ENCODE measurements at regions not wholly inside any gene's neighbourhood (a gene's known extent, or its start where the extent isn't known, plus 50 kb on each side); places are given as distances from the start of the nearest gene placed in this dataset.

- TF ChIP-seq EP300 (IDR thresholded peaks at IDR 0.05; ENCODE audit: borderline replicate concordance), result no peak
- no peak for TF ChIP-seq TAF1 (IDR thresholded peaks at IDR 0.05; ENCODE audit: low read depth)
- no peak for TF ChIP-seq USF1 (IDR thresholded peaks at IDR 0.05)
- no peak for TF ChIP-seq TEAD4 (IDR thresholded peaks at IDR 0.05)
- no peak for TF ChIP-seq REST (IDR thresholded peaks at IDR 0.05; ENCODE audit: low read depth)
- no peak for TF ChIP-seq CEBPB (IDR thresholded peaks at IDR 0.05)
- no peak for TF ChIP-seq TCF12 (IDR thresholded peaks at IDR 0.05; ENCODE audit: low read depth)
- TF ChIP-seq ZBTB7A (IDR thresholded peaks at IDR 0.05; ENCODE audit: low read depth), result no peak
- TF ChIP-seq EGR1 (IDR thresholded peaks at IDR 0.05), result no peak
- no peak for TF ChIP-seq RAD21 (IDR thresholded peaks at IDR 0.05; ENCODE audit: low read depth)
- TF ChIP-seq YY1 (IDR thresholded peaks at IDR 0.05; ENCODE audit: low read depth), result no peak
- TF ChIP-seq MAX (IDR thresholded peaks at IDR 0.05), result no peak
- TF ChIP-seq CREB1 (IDR thresholded peaks at IDR 0.05; ENCODE audit: low read depth), result no peak
- TF ChIP-seq NFIC (IDR thresholded peaks at IDR 0.05), result no peak
- no peak for TF ChIP-seq FOXM1 (IDR thresholded peaks at IDR 0.05; ENCODE audit: borderline replicate concordance, low read depth)
Observed at GRCh38 chr10:21197838-21198237, 300.7 kb upstream of the NEBL start.

- TF ChIP-seq CREB1 (IDR thresholded peaks at IDR 0.05; ENCODE audit: low read depth) (no peak), REST (IDR thresholded peaks at IDR 0.05; ENCODE audit: low read depth) (no peak), EP300 (IDR thresholded peaks at IDR 0.05; ENCODE audit: borderline replicate concordance) (no peak), FOXM1 (IDR thresholded peaks at IDR 0.05; ENCODE audit: borderline replicate concordance, low read depth) (no peak), ZBTB7A (IDR thresholded peaks at IDR 0.05; ENCODE audit: low read depth) (no peak), TEAD4 (IDR thresholded peaks at IDR 0.05) (no peak), EGR1 (IDR thresholded peaks at IDR 0.05) (no peak), MAX (IDR thresholded peaks at IDR 0.05) (no peak), NFIC (IDR thresholded peaks at IDR 0.05) (no peak), RAD21 (IDR thresholded peaks at IDR 0.05; ENCODE audit: low read depth) (no peak), TAF1 (IDR thresholded peaks at IDR 0.05; ENCODE audit: low read depth) (no peak), YY1 (IDR thresholded peaks at IDR 0.05; ENCODE audit: low read depth) (no peak), TCF12 (IDR thresholded peaks at IDR 0.05; ENCODE audit: low read depth) (no peak), CEBPB (IDR thresholded peaks at IDR 0.05) (no peak), USF1 (IDR thresholded peaks at IDR 0.05) (no peak)
Observed at GRCh38 chr10:21196822-21197395, 299.8 kb upstream of the NEBL start.

- no peak for TF ChIP-seq CREB1 (IDR thresholded peaks at IDR 0.05; ENCODE audit: low read depth)
- TF ChIP-seq RAD21 (IDR thresholded peaks at IDR 0.05; ENCODE audit: low read depth), result no peak
- no peak for TF ChIP-seq EP300 (IDR thresholded peaks at IDR 0.05; ENCODE audit: borderline replicate concordance)
- TF ChIP-seq MAX (IDR thresholded peaks at IDR 0.05), result no peak
- TF ChIP-seq CEBPB (IDR thresholded peaks at IDR 0.05), result peak; percentile 73
- TF ChIP-seq ZBTB7A (IDR thresholded peaks at IDR 0.05; ENCODE audit: low read depth), result no peak
- TF ChIP-seq NFIC (IDR thresholded peaks at IDR 0.05), result peak; percentile 70
- no peak for TF ChIP-seq REST (IDR thresholded peaks at IDR 0.05; ENCODE audit: low read depth)
- TF ChIP-seq USF1 (IDR thresholded peaks at IDR 0.05), result no peak
- TF ChIP-seq TCF12 (IDR thresholded peaks at IDR 0.05; ENCODE audit: low read depth), result 0 out of 2 replicates have a peak, but pooled peaks have one; percentile 29
- no peak for TF ChIP-seq EGR1 (IDR thresholded peaks at IDR 0.05)
- TF ChIP-seq TEAD4 (IDR thresholded peaks at IDR 0.05), result peak; percentile 74
Observed at GRCh38 chr10:21195252-21195651, 298.1 kb upstream of the NEBL start.

All from Ishikawa (cell line).